ENCODE measurements at regions not wholly inside any gene's neighbourhood (a gene's known extent, or its start where the extent isn't known, plus 50 kb on each side); places are given as distances from the start of the nearest gene placed in this dataset.

DNA sequence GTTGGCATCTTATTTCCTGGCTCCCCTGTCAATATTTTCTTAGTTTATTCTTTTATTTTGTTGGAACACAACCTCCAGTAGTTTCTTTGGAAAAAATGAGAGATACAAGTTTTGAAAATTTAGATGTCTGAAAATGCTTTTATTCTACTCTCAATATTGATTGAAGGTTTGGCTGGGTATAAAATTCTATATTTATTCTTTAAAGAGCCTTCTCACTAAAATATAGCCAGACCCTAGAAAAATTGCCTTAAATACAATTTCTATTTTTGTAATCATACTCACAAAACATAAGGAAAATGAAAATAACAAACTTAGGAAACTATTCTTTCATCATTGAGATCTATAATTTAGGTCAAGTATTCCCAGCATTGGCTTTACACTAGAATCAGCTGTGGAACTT, 103.7 kb downstream of the CYP26B1 start:
- TF ChIP-seq CTCF (IDR thresholded peaks at IDR 0.05) (no peak), POLR2A (IDR thresholded peaks at IDR 0.05) (no peak)
